Adrenal gland (tissue), 9 donors: ENCODE measurements at regions not wholly inside any gene's neighbourhood (a gene's known extent, or its start where the extent isn't known, plus 50 kb on each side); places are given as distances from the start of the nearest gene placed in this dataset.

Source experiments
- DNase-seq, 7 donors: peaks; one replicate each; pipeline ENCODE4 v3.0.0-alpha.2; 2019 to 2020
- H3K27ac ChIP-seq, 5 donors: fragments of 200-600 bp; sonication (generic) in 4 of 5; 1 replicate in 3 of 5; 2 replicates in 2 of 5; pipeline versions ENCODE4 v1.5.1 to v1.8.0; 2016 to 2020; ENCODE audit warnings: mild to moderate bottlenecking in 1 of 5
- H3K27me3 ChIP-seq: fragments of 200-600 bp; 2 replicates; pipeline ENCODE4 v1.8.0; 2021
- H3K36me3 ChIP-seq, 2 donors: fragments of 200-600 bp; replicated peaks in 1 of 2; 1 replicate in 1 of 2; 2 replicates in 1 of 2; pipeline versions ENCODE4 v1.5.1 to v1.8.0; 2018 to 2022
- H3K4me1 ChIP-seq, 2 donors: fragments of 200-600 bp; replicated peaks in 1 of 2; 1 replicate in 1 of 2; 2 replicates in 1 of 2; pipeline versions ENCODE4 v1.5.1 to v1.8.0; 2018 to 2021
- H3K4me3 ChIP-seq, 4 donors: fragments of 200-600 bp; sonication (generic) in 3 of 4; one replicate each; pipeline ENCODE4 v1.5.1; 2016 to 2018
- H3K9me3 ChIP-seq, 3 donors: fragments of 200-600 bp; sonication (generic) in 1 of 3; replicated peaks in 1 of 3; 1 replicate in 2 of 3; 2 replicates in 1 of 3; pipeline versions ENCODE4 v1.5.1 to v1.8.0; 2016 to 2021
- CTCF ChIP-seq, 6 experiments: fragments of 450-650 bp in 4 of 6; fragments of 200-600 bp in 2 of 6; sonication (generic) in 1 of 6; IDR thresholded peaks; 1 replicate in 5 of 6; 2 replicates in 1 of 6; pipeline versions ENCODE4 v1.5.1 to v1.8.0; 2016 to 2021; ENCODE audit warnings: antibody characterized with exemption in 6 of 6, mild to moderate bottlenecking in 2 of 6, moderate library complexity in 1 of 6
- POLR2A ChIP-seq, 2 donors: fragments of 450-650 bp; IDR thresholded peaks; one replicate each; pipeline ENCODE4 v1.6.1; 2017; ENCODE audit warnings: antibody characterized with exemption in 2 of 2, mild to moderate bottlenecking in 2 of 2, moderate library complexity in 1 of 2
- WGBS, 4 donors: extraction: QIAGEN DNeasy Blood & Tissue Kit in 2 of 4; methylation state at CpG; one replicate each; pipeline versions ENCODE4 v1.1.5 to v1.1.7; 2013 to 2017; 5-methylcytosine and 5-hydroxymethylcytosine counted together
- intact Hi-C, 2 donors: fragments of 100-400 bp; cut with DNase I; formaldehyde crosslinking; loops; one replicate each; pipeline versions ENCODE4 v1.14.1 to v1.15.0; 2022 to 2023
- donor health status: healthy with polysubstance abuse.
- donor health status: Bipolar disorder and iron deficiency.
- donor health status: DM: yes; HTN: yes; CAD: no.
- donor health status: DM: no; HTN: no; CAD: no.
- donor health status: DM: no; HTN: no; CAD: no.

- WGBS, 4 donors = 66 to 77% (median 73%) methylated on average over 2 of the region's 2 CpGs
- Histone ChIP-seq H3K36me3 (no peaks in the 10 kb centered on the region), H3K27me3 (no peaks in the 10 kb centered on the region), H3K4me3 (no peak overlapping the region), H3K27ac (no peak overlapping the region), H3K4me1 (no peaks in the 10 kb centered on the region), H3K9me3 (no peaks in the 10 kb centered on the region)
- intact Hi-C loops = no loop called here
- TF ChIP-seq CTCF (IDR thresholded peaks at IDR 0.05) (no peak), POLR2A (IDR thresholded peaks at IDR 0.05) (no peak)
- DNase-seq = no peak
These were observed 616.7 kb downstream of the KCNJ2 start for GRCh38 chr17:70786081-70786480.

DNA sequence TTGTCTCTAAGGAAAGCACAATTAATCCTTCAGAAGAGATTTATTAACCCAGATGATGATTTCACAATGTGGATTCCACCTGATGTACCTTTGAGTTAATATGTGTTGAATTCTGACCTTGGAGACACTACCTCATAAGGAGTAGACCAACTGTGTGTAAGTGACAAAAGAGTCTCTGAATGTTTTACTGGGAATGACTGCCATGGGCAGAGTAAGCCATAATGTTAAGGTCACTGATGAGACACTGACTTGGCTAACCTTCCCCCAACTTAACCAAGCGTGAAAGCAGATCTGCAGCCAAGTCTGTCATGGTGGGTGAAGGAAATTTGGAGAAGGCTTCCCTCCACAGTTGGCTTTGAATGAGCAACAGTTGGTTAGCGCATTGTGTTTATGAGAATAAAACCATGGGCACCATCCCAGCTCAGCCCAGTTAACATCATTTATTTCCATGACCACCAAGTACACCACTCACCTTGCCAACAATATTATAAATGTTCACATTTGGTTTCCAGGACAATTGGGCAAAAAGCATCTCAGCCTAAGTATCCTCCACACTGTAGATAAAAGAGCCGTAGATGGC is 618.5 kb downstream of the KCNJ2 start:
- no peaks in the 10 kb centered on the region for H3K4me1 ChIP-seq
- H3K27me3 ChIP-seq = no peaks in the 10 kb centered on the region
- no peak overlapping the region for H3K4me3 ChIP-seq
- TF ChIP-seq POLR2A (IDR thresholded peaks at IDR 0.05) (no peak), CTCF (IDR thresholded peaks at IDR 0.05) (no peak)
- no peaks in the 10 kb centered on the region for H3K36me3 ChIP-seq
- WGBS, 4 donors = 74 to 83% (median 79%) methylated on average over 3 of the region's 3 CpGs
- H3K9me3 ChIP-seq = no peaks in the 10 kb centered on the region
- H3K27ac ChIP-seq = no peak overlapping the region
- intact Hi-C loops = no loop called here
- no peak for DNase-seq

DNA sequence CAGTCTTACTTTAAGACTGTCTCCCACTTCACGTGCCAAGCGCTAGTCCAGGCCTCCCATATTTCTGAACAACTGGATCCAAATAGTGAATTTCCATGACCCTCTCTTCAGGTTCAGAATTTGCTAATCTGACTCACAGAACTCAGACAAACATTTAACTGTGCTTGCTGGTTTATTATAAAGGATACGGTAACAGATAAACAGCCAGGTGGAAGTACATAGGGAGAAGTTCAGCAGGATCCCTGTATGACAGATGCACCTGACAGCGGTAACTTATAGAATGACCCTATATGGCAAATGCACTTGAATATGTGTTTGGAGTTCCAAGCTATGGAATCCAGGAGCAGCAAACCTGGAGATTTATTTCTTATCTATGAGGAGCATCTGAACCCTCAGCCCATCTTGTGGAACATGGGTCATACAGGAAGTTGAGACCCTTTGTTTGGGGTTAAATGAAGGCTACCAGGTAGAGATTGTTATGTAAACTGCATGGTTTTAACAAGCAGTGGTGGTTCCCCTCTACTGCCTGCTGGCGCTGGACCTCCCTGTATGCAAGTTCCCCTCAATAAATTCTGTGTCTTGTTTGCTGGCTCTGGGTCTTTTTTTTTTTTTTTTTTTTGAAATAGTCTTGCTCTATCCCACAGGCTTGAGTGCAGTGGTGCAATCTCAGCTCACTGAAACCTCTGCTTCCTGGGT is 622.6 kb downstream of the KCNJ2 start:
- WGBS, 4 donors = 88 to 93% (median 89%) methylated on average over 5 of the region's 5 CpGs

DNA sequence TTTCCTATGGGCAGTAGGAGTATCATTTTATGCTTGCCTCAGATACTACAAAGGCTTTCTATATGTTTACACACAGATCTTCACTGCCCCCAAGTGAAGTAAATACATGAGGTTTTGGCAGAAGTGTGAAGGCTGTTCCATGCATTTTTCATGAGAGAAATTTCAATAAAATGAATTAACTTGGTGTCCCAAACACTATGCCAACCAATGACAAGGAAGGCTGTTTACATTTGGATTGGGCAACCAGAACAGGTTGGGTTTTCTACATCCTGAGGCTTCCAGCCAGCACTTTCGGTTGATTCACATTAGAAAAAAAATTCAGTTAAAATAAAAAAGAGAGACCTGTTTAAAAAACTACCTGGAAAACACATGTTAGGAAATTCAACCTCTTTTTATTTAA is 625.4 kb downstream of the KCNJ2 start:
- no peaks in the 10 kb centered on the region for H3K9me3 ChIP-seq
- intact Hi-C loops = no loop called here
- no peak overlapping the region for H3K4me3 ChIP-seq
- TF ChIP-seq CTCF (IDR thresholded peaks at IDR 0.05) = no peak
- no peak for TF ChIP-seq POLR2A (IDR thresholded peaks at IDR 0.05)
- H3K27me3 ChIP-seq = no peaks in the 10 kb centered on the region
- H3K36me3 ChIP-seq = no peaks in the 10 kb centered on the region
- DNase-seq = no peak
- no peak overlapping the region for H3K27ac ChIP-seq
- H3K4me1 ChIP-seq = no peaks in the 10 kb centered on the region
- WGBS, 4 donors = 81 to 91% (median 83%) methylated on average over 1 of the region's 1 CpG

More for the DNA sequence above, 622.6 kb downstream of the KCNJ2 start:
- no peaks in the 10 kb centered on the region for H3K27me3 ChIP-seq
- H3K27ac ChIP-seq = no peak overlapping the region
- TF ChIP-seq POLR2A (IDR thresholded peaks at IDR 0.05) (no peak), CTCF (IDR thresholded peaks at IDR 0.05) (no peak)
- DNase-seq = no peak
- intact Hi-C loops = no loop called here
- no peaks in the 10 kb centered on the region for H3K36me3 ChIP-seq
- H3K4me1 ChIP-seq = no peaks in the 10 kb centered on the region
- H3K9me3 ChIP-seq = no peaks in the 10 kb centered on the region
- no peak overlapping the region for H3K4me3 ChIP-seq
